ENCODE measurements at regions not wholly inside any gene's neighbourhood (a gene's known extent, or its start where the extent isn't known, plus 50 kb on each side); places are given as distances from the start of the nearest gene placed in this dataset.

DNA sequence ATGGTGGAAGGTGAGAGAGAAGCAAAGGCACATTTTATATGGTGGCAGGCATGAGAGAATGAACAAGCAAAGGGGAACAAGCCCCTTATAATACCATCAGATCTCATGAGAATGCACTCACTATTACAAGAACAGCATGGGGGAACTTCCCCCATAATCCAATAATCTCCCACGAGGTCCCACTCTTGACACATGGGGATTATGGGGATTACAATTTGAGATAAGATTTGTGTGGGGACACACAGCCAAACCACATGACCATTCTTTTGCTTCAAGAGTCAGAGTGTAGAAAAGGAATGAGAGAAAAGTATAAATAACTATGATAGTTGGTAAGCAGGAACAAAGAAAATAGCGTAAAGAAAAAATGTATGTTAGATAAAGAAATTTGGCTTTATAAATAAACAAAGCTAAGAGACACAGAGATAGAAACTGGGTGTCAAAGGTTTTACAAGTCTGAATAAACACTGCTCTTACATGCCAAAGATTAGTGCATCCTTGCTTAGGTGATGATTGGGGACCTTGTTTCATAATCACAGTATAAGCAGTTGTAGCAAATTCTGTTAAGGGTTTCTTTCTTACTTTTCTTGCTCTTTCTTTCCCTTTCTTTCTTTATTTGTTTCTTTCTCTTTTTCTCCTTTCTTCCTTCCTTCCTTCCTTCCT lies 91.9 kb upstream of the PAPPA start:
- WGBS (ENCODE audit: extremely low coverage, insufficient coverage, low lambda C conversion rate), result 100% methylated on average over 1 of the region's 2 CpGs
- H2AK5ac ChIP-seq (ENCODE audit: low read length), result no peak overlapping the region

GRCh38 chr9:116062206-116062550 lies 91.4 kb upstream of the PAPPA start:
- whole genome bisulfite sequencing (ENCODE audit: extremely low coverage, insufficient coverage, low lambda C conversion rate), result no CpG with 5 or more reads among the region's 2 CpGs

More for the DNA sequence above, 91.9 kb upstream of the PAPPA start:
- Histone ChIP-seq H3K18ac (ENCODE audit: low read length) (no peak overlapping the region), H3K27ac (ENCODE audit: low read depth, low read length) (no peak overlapping the region), H2BK5ac (ENCODE audit: low read length) (no peak overlapping the region), H3K4ac (ENCODE audit: low read depth, low read length) (no peak overlapping the region), H3K9ac (ENCODE audit: low read length) (no peak overlapping the region), H4K5ac (ENCODE audit: low read length) (no peak overlapping the region), H3K36me3 (ENCODE audit: control insufficient read depth, insufficient read depth, low read length) (no peaks in the 10 kb centered on the region), H2BK15ac (replicated peaks; ENCODE audit: low read depth) (no peak overlapping the region), H3K4me3 (ENCODE audit: low read length) (no peak overlapping the region), H3K56ac (ENCODE audit: low read length) (no peak overlapping the region), H3K79me2 (ENCODE audit: control insufficient read depth, insufficient read depth, low read length) (no peaks in the 10 kb centered on the region), H3K4me1 (ENCODE audit: control insufficient read depth, low read depth, low read length) (no peaks in the 10 kb centered on the region), H3K79me1 (ENCODE audit: low read length) (no peaks in the 10 kb centered on the region), H3K23ac (ENCODE audit: low read length) (no peak overlapping the region), H4K8ac (ENCODE audit: low read depth, low read length) (no peak overlapping the region), H3K27me3 (ENCODE audit: insufficient read depth, low read length, poor library complexity) (no peaks in the 10 kb centered on the region), H2BK120ac (ENCODE audit: low read depth, low read length) (no peak overlapping the region), H3K4me2 (ENCODE audit: low read length) (no peak overlapping the region)
- DNase-seq, result peak; percentile 53

GRCh38 chr9:116064970-116065369 lies 88.6 kb upstream of the PAPPA start:
- H3K36me3 ChIP-seq (ENCODE audit: control insufficient read depth, insufficient read depth, low read length), result no peaks in the 10 kb centered on the region
- DNase-seq, result no peak
- H3K23ac ChIP-seq (ENCODE audit: low read length), result no peak overlapping the region
- H2BK120ac ChIP-seq (ENCODE audit: low read depth, low read length), result no peak overlapping the region
- no peak overlapping the region for H2BK15ac ChIP-seq (replicated peaks; ENCODE audit: low read depth)
- no peak overlapping the region for H3K4ac ChIP-seq (ENCODE audit: low read depth, low read length)
- no peak overlapping the region for H3K9ac ChIP-seq (ENCODE audit: low read length)
- H2AK5ac ChIP-seq (ENCODE audit: low read length), result no peak overlapping the region
- WGBS (ENCODE audit: extremely low coverage, insufficient coverage, low lambda C conversion rate), result no CpG with 5 or more reads among the region's 3 CpGs
- H4K5ac ChIP-seq (ENCODE audit: low read length), result no peak overlapping the region
- H3K56ac ChIP-seq (ENCODE audit: low read length), result no peak overlapping the region
- H3K18ac ChIP-seq (ENCODE audit: low read length), result no peak overlapping the region
- H3K79me2 ChIP-seq (ENCODE audit: control insufficient read depth, insufficient read depth, low read length), result no peaks in the 10 kb centered on the region
- H3K79me1 ChIP-seq (ENCODE audit: low read length), result no peaks in the 10 kb centered on the region
- no peak overlapping the region for H4K8ac ChIP-seq (ENCODE audit: low read depth, low read length)
- H3K4me1 ChIP-seq (ENCODE audit: control insufficient read depth, low read depth, low read length), result no peaks in the 10 kb centered on the region
- H3K27ac ChIP-seq (ENCODE audit: low read depth, low read length), result no peak overlapping the region
- H3K27me3 ChIP-seq (ENCODE audit: insufficient read depth, low read length, poor library complexity), result no peaks in the 10 kb centered on the region
- no peak overlapping the region for H2BK5ac ChIP-seq (ENCODE audit: low read length)
- H3K4me2 ChIP-seq (ENCODE audit: low read length), result no peak overlapping the region
- H3K4me3 ChIP-seq (ENCODE audit: low read length), result no peak overlapping the region

More at GRCh38 chr9:116062206-116062550, 91.4 kb upstream of the PAPPA start:
- no peak overlapping the region for H3K18ac ChIP-seq (ENCODE audit: low read length)
- H3K79me1 ChIP-seq (ENCODE audit: low read length), result no peaks in the 10 kb centered on the region
- no peak overlapping the region for H3K27ac ChIP-seq (ENCODE audit: low read depth, low read length)
- no peak overlapping the region for H3K4ac ChIP-seq (ENCODE audit: low read depth, low read length)
- no peak overlapping the region for H2BK5ac ChIP-seq (ENCODE audit: low read length)
- no peak overlapping the region for H2AK5ac ChIP-seq (ENCODE audit: low read length)
- no peak overlapping the region for H3K4me2 ChIP-seq (ENCODE audit: low read length)
- no peak overlapping the region for H4K8ac ChIP-seq (ENCODE audit: low read depth, low read length)
- no peaks in the 10 kb centered on the region for H3K79me2 ChIP-seq (ENCODE audit: control insufficient read depth, insufficient read depth, low read length)
- no peaks in the 10 kb centered on the region for H3K4me1 ChIP-seq (ENCODE audit: control insufficient read depth, low read depth, low read length)
- no peaks in the 10 kb centered on the region for H3K27me3 ChIP-seq (ENCODE audit: insufficient read depth, low read length, poor library complexity)
- H4K5ac ChIP-seq (ENCODE audit: low read length), result no peak overlapping the region
- H3K9ac ChIP-seq (ENCODE audit: low read length), result no peak overlapping the region
- no peak overlapping the region for H2BK120ac ChIP-seq (ENCODE audit: low read depth, low read length)
- no peak overlapping the region for H3K56ac ChIP-seq (ENCODE audit: low read length)
- no peak overlapping the region for H2BK15ac ChIP-seq (replicated peaks; ENCODE audit: low read depth)
- no peak overlapping the region for H3K4me3 ChIP-seq (ENCODE audit: low read length)
- no peaks in the 10 kb centered on the region for H3K36me3 ChIP-seq (ENCODE audit: control insufficient read depth, insufficient read depth, low read length)
- H3K23ac ChIP-seq (ENCODE audit: low read length), result no peak overlapping the region
- no peak for DNase-seq

DNA sequence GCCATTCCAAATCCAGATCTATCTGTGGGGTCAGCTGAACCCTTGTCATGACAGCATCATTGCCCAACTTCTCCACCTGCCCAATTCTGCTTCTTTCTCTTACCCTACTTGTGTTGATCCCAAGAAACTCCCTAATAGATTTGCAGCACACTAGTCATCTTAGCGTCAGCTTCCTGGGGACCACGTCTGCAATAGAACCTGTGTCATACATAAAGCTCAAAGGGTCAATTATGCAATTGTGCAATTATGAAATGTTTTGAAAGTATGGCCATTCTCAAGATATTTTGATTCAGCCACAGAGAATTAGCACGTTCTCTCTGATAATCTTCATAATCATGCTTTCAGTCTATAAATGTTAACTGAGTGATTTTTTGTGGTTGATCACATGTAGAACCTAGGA lies 87.4 kb upstream of the PAPPA start:
- Histone ChIP-seq H2BK5ac (ENCODE audit: low read length) (no peak overlapping the region), H3K79me2 (ENCODE audit: control insufficient read depth, insufficient read depth, low read length) (no peaks in the 10 kb centered on the region), H3K23ac (ENCODE audit: low read length) (no peak overlapping the region), H4K5ac (ENCODE audit: low read length) (no peak overlapping the region), H4K8ac (ENCODE audit: low read depth, low read length) (no peak overlapping the region), H3K4ac (ENCODE audit: low read depth, low read length) (no peak overlapping the region), H3K27ac (ENCODE audit: low read depth, low read length) (no peak overlapping the region), H3K56ac (ENCODE audit: low read length) (no peak overlapping the region), H3K4me1 (ENCODE audit: control insufficient read depth, low read depth, low read length) (no peaks in the 10 kb centered on the region), H3K9ac (ENCODE audit: low read length) (no peak overlapping the region), H3K36me3 (ENCODE audit: control insufficient read depth, insufficient read depth, low read length) (no peaks in the 10 kb centered on the region), H2AK5ac (ENCODE audit: low read length) (no peak overlapping the region), H3K4me3 (ENCODE audit: low read length) (no peak overlapping the region), H2BK15ac (replicated peaks; ENCODE audit: low read depth) (no peak overlapping the region), H3K4me2 (ENCODE audit: low read length) (no peak overlapping the region), H2BK120ac (ENCODE audit: low read depth, low read length) (no peak overlapping the region), H3K79me1 (ENCODE audit: low read length) (no peaks in the 10 kb centered on the region), H3K18ac (ENCODE audit: low read length) (no peak overlapping the region), H3K27me3 (ENCODE audit: insufficient read depth, low read length, poor library complexity) (no peaks in the 10 kb centered on the region)
- no CpG with 5 or more reads among the region's 3 CpGs for WGBS (ENCODE audit: extremely low coverage, insufficient coverage, low lambda C conversion rate)
- no peak for DNase-seq

DNA sequence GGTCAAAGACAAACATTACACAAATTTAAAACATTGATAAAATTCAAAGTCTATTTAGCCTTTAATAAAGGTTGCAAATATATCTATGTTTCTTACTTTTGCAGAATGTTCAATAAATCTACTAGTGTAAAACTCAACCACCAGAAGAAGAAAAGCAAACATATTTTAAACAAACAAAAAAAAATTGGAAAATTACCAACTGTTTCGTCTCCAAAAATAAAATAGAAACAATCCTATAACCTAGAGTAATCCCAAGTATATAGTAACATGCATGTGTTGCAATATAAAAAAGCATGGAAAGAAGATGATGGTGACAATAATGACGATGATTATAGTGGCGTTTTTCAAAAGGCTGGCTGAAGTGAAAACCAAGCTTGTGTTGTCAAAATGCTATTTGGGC lies 86.0 kb upstream of the PAPPA start:
- no peak overlapping the region for H4K5ac ChIP-seq (ENCODE audit: low read length)
- no peak overlapping the region for H3K4me2 ChIP-seq (ENCODE audit: low read length)
- no peak overlapping the region for H4K8ac ChIP-seq (ENCODE audit: low read depth, low read length)
- H3K18ac ChIP-seq (ENCODE audit: low read length), result no peak overlapping the region
- no peaks in the 10 kb centered on the region for H3K36me3 ChIP-seq (ENCODE audit: control insufficient read depth, insufficient read depth, low read length)
- H3K9ac ChIP-seq (ENCODE audit: low read length), result no peak overlapping the region
- no peak overlapping the region for H3K56ac ChIP-seq (ENCODE audit: low read length)
- H2BK15ac ChIP-seq (replicated peaks; ENCODE audit: low read depth), result no peak overlapping the region
- no peak overlapping the region for H3K4ac ChIP-seq (ENCODE audit: low read depth, low read length)
- H3K27ac ChIP-seq (ENCODE audit: low read depth, low read length), result no peak overlapping the region
- H2BK5ac ChIP-seq (ENCODE audit: low read length), result no peak overlapping the region
- no peaks in the 10 kb centered on the region for H3K4me1 ChIP-seq (ENCODE audit: control insufficient read depth, low read depth, low read length)
- H3K79me1 ChIP-seq (ENCODE audit: low read length), result no peaks in the 10 kb centered on the region
- H3K4me3 ChIP-seq (ENCODE audit: low read length), result no peak overlapping the region
- H2BK120ac ChIP-seq (ENCODE audit: low read depth, low read length), result no peak overlapping the region
- no peaks in the 10 kb centered on the region for H3K79me2 ChIP-seq (ENCODE audit: control insufficient read depth, insufficient read depth, low read length)
- H2AK5ac ChIP-seq (ENCODE audit: low read length), result no peak overlapping the region
- H3K23ac ChIP-seq (ENCODE audit: low read length), result no peak overlapping the region
- no peaks in the 10 kb centered on the region for H3K27me3 ChIP-seq (ENCODE audit: insufficient read depth, low read length, poor library complexity)
- WGBS (ENCODE audit: extremely low coverage, insufficient coverage, low lambda C conversion rate), result no CpG with 5 or more reads among the region's 3 CpGs
- no peak for DNase-seq

DNA sequence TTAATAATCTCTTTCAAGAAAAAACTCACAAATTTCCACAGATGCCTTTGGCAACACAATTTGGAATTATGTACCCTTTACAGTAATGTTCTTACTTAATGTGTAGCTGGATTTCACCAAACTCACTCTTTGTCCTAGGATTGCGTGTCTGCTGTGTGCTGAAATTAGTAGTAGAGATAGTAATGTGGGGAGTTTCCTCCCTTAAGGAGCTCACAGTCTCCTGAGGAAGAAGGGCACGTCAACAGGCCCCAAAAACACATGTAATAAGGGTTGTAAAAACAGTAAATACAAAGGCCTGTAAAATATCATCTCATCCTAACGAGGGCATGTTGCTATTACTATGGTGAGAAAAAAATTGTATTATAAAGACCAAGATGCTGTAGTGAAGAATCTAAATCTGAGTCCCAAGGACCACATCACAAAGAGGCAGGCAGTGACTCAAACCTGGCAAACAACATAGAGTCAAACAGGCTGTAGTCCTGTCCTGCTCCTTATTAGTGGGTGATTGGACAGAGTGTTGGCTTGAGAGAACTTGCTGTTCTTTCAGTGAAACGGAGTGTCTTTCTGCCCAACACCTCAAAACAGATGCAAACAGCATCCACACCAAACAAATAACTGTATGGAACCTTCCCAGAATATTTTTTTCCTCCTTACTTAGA lies 83.2 kb upstream of the PAPPA start:
- H3K4me2 ChIP-seq (ENCODE audit: low read length), result no peak overlapping the region

More for the DNA sequence above, 83.2 kb upstream of the PAPPA start:
- no peaks in the 10 kb centered on the region for H3K4me1 ChIP-seq (ENCODE audit: control insufficient read depth, low read depth, low read length)
- H4K5ac ChIP-seq (ENCODE audit: low read length), result no peak overlapping the region
- no peaks in the 10 kb centered on the region for H3K79me2 ChIP-seq (ENCODE audit: control insufficient read depth, insufficient read depth, low read length)
- H3K4ac ChIP-seq (ENCODE audit: low read depth, low read length), result no peak overlapping the region
- no CpG with 5 or more reads among the region's 4 CpGs for WGBS (ENCODE audit: extremely low coverage, insufficient coverage, low lambda C conversion rate)
- no peaks in the 10 kb centered on the region for H3K36me3 ChIP-seq (ENCODE audit: control insufficient read depth, insufficient read depth, low read length)
- H4K8ac ChIP-seq (ENCODE audit: low read depth, low read length), result no peak overlapping the region
- no peak overlapping the region for H2BK5ac ChIP-seq (ENCODE audit: low read length)
- H3K23ac ChIP-seq (ENCODE audit: low read length), result no peak overlapping the region
- no peak overlapping the region for H2BK120ac ChIP-seq (ENCODE audit: low read depth, low read length)
- DNase-seq, result no peak
- H3K27me3 ChIP-seq (ENCODE audit: insufficient read depth, low read length, poor library complexity), result no peaks in the 10 kb centered on the region
- no peak overlapping the region for H3K56ac ChIP-seq (ENCODE audit: low read length)
- H3K79me1 ChIP-seq (ENCODE audit: low read length), result no peaks in the 10 kb centered on the region
- H2AK5ac ChIP-seq (ENCODE audit: low read length), result no peak overlapping the region
- no peak overlapping the region for H2BK15ac ChIP-seq (replicated peaks; ENCODE audit: low read depth)
- H3K9ac ChIP-seq (ENCODE audit: low read length), result no peak overlapping the region
- no peak overlapping the region for H3K27ac ChIP-seq (ENCODE audit: low read depth, low read length)
- H3K4me3 ChIP-seq (ENCODE audit: low read length), result no peak overlapping the region
- no peak overlapping the region for H3K18ac ChIP-seq (ENCODE audit: low read length)
